ENCODE measurements at regions not wholly inside any gene's neighbourhood (a gene's known extent, or its start where the extent isn't known, plus 50 kb on each side); places are given as distances from the start of the nearest gene placed in this dataset.

- no peak for DNase-seq (ENCODE audit: low read depth)
Observed at GRCh38 chr5:166377756-166378155, 1913.7 kb upstream of the WWC1 start.

GRCh38 chr5:166379517-166379916, 1911.9 kb upstream of the WWC1 start:
- no peak for DNase-seq (ENCODE audit: low read depth)

- no peak for DNase-seq (ENCODE audit: low read depth)
Observed at GRCh38 chr5:166382031-166382430, 1909.4 kb upstream of the WWC1 start.

GRCh38 chr5:166398131-166398530, 1893.3 kb upstream of the WWC1 start:
- no peak for DNase-seq (ENCODE audit: low read depth)

GRCh38 chr5:166399781-166400180, 1891.7 kb upstream of the WWC1 start:
- DNase-seq (ENCODE audit: low read depth) = no peak

- DNase-seq (ENCODE audit: low read depth) = no peak
Observed at GRCh38 chr5:166401391-166401790, 1890.1 kb upstream of the WWC1 start.

- DNase-seq (ENCODE audit: low read depth) = no peak
Observed at GRCh38 chr5:166412191-166412590, 1879.3 kb upstream of the WWC1 start.

GRCh38 chr5:166427211-166427610, 1864.2 kb upstream of the WWC1 start:
- DNase-seq (ENCODE audit: low read depth) = no peak

GRCh38 chr5:166428264-166428803, 1863.1 kb upstream of the WWC1 start:
- DNase-seq (ENCODE audit: low read depth) = no peak

- no peak for DNase-seq (ENCODE audit: low read depth)
Observed at GRCh38 chr5:166430491-166431319, 1860.7 kb upstream of the WWC1 start.

GRCh38 chr5:166431456-166431855, 1860.0 kb upstream of the WWC1 start:
- no peak for DNase-seq (ENCODE audit: low read depth)

GRCh38 chr5:166433679-166434078, 1857.8 kb upstream of the WWC1 start:
- DNase-seq (ENCODE audit: low read depth) = no peak

GRCh38 chr5:166436872-166437271, 1854.6 kb upstream of the WWC1 start:
- no peak for DNase-seq (ENCODE audit: low read depth)

- no peak for DNase-seq (ENCODE audit: low read depth)
Observed at GRCh38 chr5:166486348-166486747, 1805.1 kb upstream of the WWC1 start.

- DNase-seq (ENCODE audit: low read depth) = no peak
Observed at GRCh38 chr5:166488560-166488959, 1802.9 kb upstream of the WWC1 start.

- DNase-seq (ENCODE audit: low read depth) = no peak
Observed at GRCh38 chr5:166493040-166493439, 1798.4 kb upstream of the WWC1 start.

- no peak for DNase-seq (ENCODE audit: low read depth)
Observed at GRCh38 chr5:166493612-166494011, 1797.8 kb upstream of the WWC1 start.

- no peak for DNase-seq (ENCODE audit: low read depth)
Observed at GRCh38 chr5:166497496-166498104, 1793.8 kb upstream of the WWC1 start.

- no peak for DNase-seq (ENCODE audit: low read depth)
Observed at GRCh38 chr5:166499447-166500240, 1791.8 kb upstream of the WWC1 start.

GRCh38 chr5:166503506-166503905, 1787.9 kb upstream of the WWC1 start:
- DNase-seq (ENCODE audit: low read depth) = no peak

GRCh38 chr5:166505067-166505466, 1786.4 kb upstream of the WWC1 start:
- no peak for DNase-seq (ENCODE audit: low read depth)

- DNase-seq (ENCODE audit: low read depth) = no peak
Observed at GRCh38 chr5:166505544-166505943, 1785.9 kb upstream of the WWC1 start.
